Activated CD4-positive, CD25-positive, alpha-beta regulatory T cell (primary cell): ENCODE measurements at regions not wholly inside any gene's neighbourhood (a gene's known extent, or its start where the extent isn't known, plus 50 kb on each side); places are given as distances from the start of the nearest gene placed in this dataset.

Experiments
- DNase-seq, 4 experiments: peaks; one replicate each; lab custom pipeline; 2025; lab: John Stamatoyannopoulos, UW

DNA sequence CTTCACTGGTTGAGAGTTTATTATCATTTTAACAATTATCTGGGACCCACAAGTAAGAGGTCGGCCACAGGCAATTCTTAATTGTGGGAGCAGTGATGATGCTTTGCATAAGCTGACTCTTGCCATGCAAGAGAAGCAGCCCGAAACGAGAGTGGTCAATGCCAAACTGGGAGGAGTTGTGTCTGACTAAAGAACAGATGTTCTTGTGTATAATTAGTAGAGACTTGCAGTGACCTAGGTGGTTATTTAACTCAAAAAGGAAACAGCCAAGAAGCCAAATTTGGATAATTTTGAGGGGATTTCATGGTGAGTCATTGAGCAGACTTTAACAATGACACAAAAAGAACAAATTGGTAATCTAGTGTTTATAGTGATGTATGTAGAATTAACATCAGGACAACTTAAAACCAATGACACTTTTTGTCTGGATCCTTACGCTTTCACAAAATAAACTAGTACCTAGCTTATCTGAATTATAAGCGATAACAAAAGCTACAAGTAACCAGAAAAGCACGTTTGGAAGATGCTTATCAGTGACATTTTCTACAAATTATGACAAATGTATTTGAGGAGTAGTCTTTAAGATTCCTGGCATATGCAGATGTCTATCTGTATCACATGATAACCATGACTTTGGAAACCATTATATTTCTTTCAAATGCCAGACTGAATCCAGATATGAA, 184.7 kb upstream of the DLGAP1 start:
- DNase-seq = no peak

DNA sequence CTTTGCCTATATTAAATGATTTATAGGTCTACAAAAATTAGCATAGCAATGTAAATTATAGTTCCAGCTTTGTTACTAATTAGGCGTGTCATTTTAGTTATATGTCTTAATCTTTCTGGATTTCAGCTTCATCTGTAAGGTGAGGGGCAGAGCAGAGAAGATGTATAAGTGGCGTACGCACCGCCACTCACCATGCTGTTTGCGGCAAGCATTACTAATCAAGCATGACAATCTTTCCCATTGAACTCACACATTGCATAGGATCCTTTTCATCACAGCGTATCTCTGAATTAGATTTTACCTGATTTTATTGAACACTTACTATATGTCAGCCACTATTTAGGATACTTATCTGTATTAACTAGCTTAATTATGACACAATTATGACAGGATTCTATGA, 183.6 kb upstream of the DLGAP1 start:
- no peak for DNase-seq

DNA sequence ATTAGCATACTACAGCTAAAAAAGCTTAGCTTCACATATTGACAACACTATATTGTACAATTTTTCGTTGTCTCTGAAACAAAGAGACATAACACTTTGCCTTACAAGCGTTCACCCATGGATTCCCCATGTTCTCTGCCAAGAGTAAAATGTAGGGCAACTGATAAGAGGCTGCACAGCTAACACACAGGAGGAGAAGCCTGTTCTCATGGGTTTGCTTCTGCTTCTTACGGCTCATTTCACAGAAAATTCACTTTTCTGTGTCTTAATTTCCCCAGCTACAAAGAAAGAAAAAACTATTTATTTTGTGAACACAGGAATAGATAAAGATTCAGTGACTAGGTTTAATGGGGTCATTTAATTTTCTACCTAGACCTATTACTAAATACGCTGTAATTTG, 182.8 kb upstream of the DLGAP1 start:
- DNase-seq = no peak

DNA sequence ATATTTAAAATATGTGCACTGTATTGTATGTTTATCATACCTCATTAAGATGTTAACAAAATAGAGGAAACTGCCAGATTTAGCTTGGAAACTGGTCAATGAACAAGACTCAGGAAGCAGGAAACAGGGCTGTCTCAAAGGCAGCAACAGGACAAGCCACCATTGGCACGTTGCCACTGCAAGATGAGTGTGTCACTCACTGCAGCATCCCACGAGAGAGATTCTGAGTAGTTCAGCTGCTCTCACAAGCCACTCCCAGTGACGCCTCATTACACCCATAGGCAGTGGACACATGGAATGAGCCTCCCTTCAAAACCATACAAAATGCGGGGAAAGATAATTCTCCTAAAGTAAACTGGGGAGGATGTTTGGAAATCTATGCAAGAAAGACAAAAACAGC, 181.9 kb upstream of the DLGAP1 start:
- no peak for DNase-seq

DNA sequence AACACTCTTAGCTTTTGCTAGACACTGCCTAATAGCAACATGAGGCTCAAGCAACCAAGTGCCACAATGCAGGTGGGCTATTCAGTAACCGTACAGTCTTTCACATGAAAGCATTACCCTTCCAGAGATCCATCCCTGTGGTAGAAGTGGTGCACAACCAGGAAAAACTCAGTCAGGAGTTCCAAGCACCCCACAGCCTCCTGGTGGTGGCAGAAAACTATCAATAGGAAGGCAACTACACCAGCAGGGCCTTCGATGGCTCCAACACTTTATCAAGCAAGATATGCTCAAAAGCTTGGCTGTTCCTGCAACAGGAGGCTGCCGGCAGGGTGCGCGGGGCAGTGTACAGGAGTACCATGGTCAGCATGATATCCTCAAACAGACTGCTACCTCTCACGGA, 176.1 kb upstream of the DLGAP1 start:
- no peak for DNase-seq

- no peak for DNase-seq
These were observed 150.1 kb upstream of the DLGAP1 start for GRCh38 chr18:4605212-4605611.

- DNase-seq = no peak
These were observed 148.8 kb upstream of the DLGAP1 start for GRCh38 chr18:4603955-4604354.

DNA sequence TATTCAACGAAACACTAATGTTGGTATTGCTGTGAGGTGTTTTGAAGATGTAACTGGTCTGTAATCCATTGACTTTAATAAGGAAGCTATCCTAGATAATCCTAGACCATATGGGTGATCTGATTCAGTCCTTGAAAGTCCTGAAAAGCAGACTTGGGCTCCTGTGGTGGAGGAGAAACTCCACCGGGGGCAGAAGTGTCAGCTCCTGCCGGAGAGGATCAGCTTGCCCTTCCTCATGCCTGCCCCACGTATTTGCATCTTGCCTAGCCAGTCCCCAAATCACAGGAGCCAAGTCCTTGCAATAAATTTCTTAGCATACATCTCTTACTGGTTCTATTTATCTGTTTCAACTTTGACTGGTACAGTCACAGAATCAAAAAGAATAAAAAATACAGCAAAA, 144.2 kb upstream of the DLGAP1 start:
- DNase-seq = no peak

- DNase-seq = no peak
These were observed 142.2 kb upstream of the DLGAP1 start for GRCh38 chr18:4597301-4597700.

GRCh38 chr18:4593895-4594294, 138.8 kb upstream of the DLGAP1 start:
- no peak for DNase-seq

GRCh38 chr18:4593459-4593858, 138.4 kb upstream of the DLGAP1 start:
- DNase-seq = no peak

DNA sequence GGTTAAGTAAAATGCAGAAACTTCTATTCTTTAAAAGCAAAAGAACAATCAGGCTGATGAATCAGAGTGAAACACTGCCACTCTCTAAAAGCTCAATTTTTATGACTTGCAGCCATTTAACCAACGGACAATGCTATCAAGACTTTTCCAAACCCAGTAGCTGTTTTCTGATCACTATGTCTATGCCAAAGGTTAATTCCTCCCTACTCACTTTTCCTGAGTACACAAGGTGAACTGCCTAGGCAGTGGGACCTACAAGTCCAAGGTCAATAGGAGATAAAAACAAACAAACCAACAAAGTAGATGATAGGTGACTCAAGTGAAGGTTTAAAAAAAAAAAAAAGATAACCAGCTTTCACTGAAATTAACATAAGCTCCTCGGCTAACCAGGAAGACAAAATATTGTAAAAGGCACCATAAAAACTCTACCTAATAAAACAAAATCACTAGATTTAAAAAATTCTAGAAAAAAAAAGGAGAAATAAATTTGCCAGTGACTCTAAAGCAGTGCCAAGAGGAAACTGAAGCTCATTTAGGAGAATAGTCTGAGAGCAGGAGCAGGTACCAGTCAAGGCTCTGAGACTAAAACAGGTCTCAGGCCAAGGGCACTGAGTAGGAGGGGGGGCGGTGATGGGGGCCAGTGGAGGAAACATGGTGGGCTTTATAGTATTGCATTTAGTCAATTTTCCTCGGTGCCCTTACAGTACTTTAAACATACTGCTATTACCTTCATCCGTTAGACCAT, 134.1 kb upstream of the DLGAP1 start:
- no peak for DNase-seq

DNA sequence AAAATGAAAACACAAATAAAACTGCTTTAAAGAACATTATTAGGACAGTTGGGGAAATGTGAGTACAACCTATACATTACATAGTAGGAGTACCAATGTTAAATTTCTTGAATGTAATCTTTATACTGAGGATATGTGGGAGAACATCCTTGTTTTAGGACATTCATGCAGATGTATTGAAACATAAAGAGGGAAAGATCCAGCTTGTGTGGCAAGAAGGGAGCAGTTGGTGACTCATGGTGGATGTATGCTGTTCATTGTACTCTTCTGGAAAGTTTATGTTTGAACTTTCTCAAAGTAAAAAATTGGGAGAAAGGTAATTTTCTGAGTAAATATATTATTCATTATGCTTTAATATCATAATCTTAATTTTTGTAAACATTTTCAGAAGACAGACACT, 132.1 kb upstream of the DLGAP1 start:
- no peak for DNase-seq

- no peak for DNase-seq
These were observed 131.6 kb upstream of the DLGAP1 start for GRCh38 chr18:4586731-4587130.

- DNase-seq = no peak
These were observed 127.6 kb upstream of the DLGAP1 start for GRCh38 chr18:4582431-4583335.

DNA sequence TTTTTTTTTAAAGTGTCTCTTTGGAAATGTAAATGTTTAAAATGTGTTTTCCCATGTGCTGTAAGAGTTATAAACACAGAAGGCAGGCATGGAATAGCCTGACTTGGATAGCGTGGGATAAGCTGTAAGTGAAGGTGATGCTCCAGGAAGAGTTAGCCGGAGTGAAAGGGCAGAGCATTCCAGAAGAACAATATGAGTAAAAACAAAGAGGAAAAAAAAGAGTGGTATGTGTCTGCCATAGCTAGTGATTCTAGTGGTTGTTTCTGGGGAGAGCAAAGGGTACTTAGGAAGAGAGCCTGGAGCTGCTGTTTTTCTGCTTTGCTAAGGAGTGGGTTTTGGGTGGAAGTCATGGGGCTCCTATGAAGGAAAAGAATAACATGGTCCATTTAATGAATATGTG, 126.9 kb upstream of the DLGAP1 start:
- DNase-seq = no peak

GRCh38 chr18:4578449-4578848, 123.3 kb upstream of the DLGAP1 start:
- no peak for DNase-seq

GRCh38 chr18:4573735-4574134, 118.6 kb upstream of the DLGAP1 start:
- DNase-seq = no peak

GRCh38 chr18:4557502-4557901, 102.4 kb upstream of the DLGAP1 start:
- no peak for DNase-seq

DNA sequence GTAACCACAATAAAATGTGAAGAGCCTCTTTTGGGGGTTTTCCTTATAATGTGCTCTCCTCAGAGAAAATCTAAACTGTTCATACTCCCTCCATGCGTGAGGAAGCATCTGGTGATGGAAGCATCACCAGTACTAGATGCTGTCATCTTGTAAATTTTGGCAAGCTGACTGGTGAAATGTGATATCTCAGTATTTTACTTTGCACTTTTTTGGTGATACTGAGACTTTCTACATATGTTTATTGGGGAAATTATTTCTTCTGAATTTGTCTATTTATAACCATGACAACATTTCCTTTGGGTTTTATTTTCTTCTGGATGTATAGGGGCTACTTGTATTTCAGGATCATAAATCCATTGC, 95.9 kb upstream of the DLGAP1 start:
- no peak for DNase-seq

DNA sequence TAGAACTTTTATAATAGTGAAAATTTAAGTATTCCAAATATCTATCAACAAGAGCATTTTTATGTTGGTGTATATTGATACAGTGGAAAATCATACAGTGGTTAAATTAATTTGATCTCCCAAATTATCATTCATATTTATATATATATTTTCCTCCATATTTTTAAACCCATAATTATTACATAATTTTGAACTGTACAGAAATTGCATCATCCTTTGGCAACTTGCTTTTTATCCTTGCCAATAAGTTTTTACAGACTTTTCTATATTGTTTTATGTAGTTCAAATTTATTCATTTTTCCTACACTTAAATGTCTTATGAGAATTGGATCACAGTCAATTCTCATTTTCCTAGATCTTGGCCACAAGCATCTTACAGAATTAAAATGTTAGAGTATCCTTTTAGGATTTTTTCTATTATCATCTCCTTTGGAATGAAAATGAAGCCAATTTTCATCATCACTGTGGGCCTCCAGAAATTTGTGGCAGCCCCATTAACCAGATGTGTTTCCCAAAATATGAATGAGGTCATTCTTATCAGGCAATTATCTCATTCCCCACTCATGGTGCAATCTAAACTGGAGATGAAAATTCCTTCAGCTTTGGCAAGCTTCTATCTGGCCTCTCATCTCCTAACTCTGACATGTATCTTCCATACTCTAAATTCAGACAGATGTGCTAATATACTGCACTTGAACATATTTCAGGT, 94.2 kb upstream of the DLGAP1 start:
- DNase-seq = no peak

- DNase-seq = no peak
These were observed 92.0 kb upstream of the DLGAP1 start for GRCh38 chr18:4547126-4547525.
